Neutrophil (primary cell): ENCODE measurements at regions not wholly inside any gene's neighbourhood (a gene's known extent, or its start where the extent isn't known, plus 50 kb on each side); places are given as distances from the start of the nearest gene placed in this dataset.

ENCODE experiments used
- H3K27ac ChIP-seq: fragments of 200-600 bp; sonication (generic); 2 replicates; pipeline ENCODE4 v1.5.1; 2016; ENCODE audit warnings: mild to moderate bottlenecking, moderate library complexity
- H3K27me3 ChIP-seq: fragments of 200-600 bp; sonication (generic); 2 replicates; pipeline ENCODE4 v1.6.0; 2016; ENCODE audit warnings: mild to moderate bottlenecking
- H3K36me3 ChIP-seq: fragments of 200-600 bp; sonication (generic); 2 replicates; pipeline ENCODE4 v1.5.1; 2017
- H3K4me1 ChIP-seq, 2 experiments: fragments of 200-600 bp in 1 of 2; sonication (generic) in 1 of 2; 1 replicate in 1 of 2; 2 replicates in 1 of 2; pipeline versions ENCODE4 v1.5.1 to v1.6.1; 2013 to 2016; ENCODE audit warnings: low read depth in 1 of 2, low read length in 1 of 2, mild to moderate bottlenecking in 1 of 2, moderate library complexity in 1 of 2; ENCODE audit not compliant: control insufficient read depth in 1 of 2, insufficient read depth in 1 of 2
- H3K4me3 ChIP-seq, 2 experiments: fragments of 200-600 bp in 1 of 2; sonication (generic) in 1 of 2; 1 replicate in 1 of 2; 2 replicates in 1 of 2; pipeline ENCODE4 v1.5.1; 2013 to 2016; ENCODE audit warnings: low read depth in 1 of 2, low read length in 1 of 2, mild to moderate bottlenecking in 1 of 2, moderate library complexity in 1 of 2
- H3K9me3 ChIP-seq: fragments of 200-600 bp; sonication (generic); 2 replicates; pipeline ENCODE4 v1.5.1; 2016
- TF ChIP-seq, protein P1 (sequence below): fragments of 200-600 bp; sonication (generic); IDR thresholded peaks from 2 replicates; pipeline ENCODE4 v1.5.1; 2016; ENCODE audit warnings: antibody characterized with exemption

DNA sequence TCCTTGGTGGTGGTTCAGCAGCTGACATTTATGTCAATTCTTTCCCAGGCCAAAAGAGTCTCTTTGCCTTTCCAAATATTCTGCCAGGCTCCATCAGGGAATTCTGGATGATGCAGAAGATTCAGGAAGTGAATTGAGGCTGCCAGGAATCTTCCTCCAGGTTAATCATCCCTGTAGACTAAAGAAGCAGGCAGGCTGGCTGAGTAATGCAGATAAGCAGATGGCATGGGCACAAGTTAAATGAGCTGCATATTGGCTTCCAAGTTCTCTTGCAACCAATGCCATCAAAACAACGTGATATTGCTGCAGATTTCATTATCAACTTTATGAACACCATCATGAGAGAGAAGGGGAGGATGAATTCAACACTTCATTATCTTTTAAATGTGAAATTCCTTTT is 324.5 kb downstream of the KCNN2 start:
- Histone ChIP-seq H3K4me3 (no peak overlapping the region), H3K9me3 (no peaks in the 10 kb centered on the region), H3K27ac (no peak overlapping the region), H3K4me1 (no peaks in the 10 kb centered on the region), H3K27me3 (no peaks in the 10 kb centered on the region), H3K36me3 (no peaks in the 10 kb centered on the region)
- TF ChIP-seq, protein P1, sequence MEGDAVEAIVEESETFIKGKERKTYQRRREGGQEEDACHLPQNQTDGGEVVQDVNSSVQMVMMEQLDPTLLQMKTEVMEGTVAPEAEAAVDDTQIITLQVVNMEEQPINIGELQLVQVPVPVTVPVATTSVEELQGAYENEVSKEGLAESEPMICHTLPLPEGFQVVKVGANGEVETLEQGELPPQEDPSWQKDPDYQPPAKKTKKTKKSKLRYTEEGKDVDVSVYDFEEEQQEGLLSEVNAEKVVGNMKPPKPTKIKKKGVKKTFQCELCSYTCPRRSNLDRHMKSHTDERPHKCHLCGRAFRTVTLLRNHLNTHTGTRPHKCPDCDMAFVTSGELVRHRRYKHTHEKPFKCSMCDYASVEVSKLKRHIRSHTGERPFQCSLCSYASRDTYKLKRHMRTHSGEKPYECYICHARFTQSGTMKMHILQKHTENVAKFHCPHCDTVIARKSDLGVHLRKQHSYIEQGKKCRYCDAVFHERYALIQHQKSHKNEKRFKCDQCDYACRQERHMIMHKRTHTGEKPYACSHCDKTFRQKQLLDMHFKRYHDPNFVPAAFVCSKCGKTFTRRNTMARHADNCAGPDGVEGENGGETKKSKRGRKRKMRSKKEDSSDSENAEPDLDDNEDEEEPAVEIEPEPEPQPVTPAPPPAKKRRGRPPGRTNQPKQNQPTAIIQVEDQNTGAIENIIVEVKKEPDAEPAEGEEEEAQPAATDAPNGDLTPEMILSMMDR, result no peak

DNA sequence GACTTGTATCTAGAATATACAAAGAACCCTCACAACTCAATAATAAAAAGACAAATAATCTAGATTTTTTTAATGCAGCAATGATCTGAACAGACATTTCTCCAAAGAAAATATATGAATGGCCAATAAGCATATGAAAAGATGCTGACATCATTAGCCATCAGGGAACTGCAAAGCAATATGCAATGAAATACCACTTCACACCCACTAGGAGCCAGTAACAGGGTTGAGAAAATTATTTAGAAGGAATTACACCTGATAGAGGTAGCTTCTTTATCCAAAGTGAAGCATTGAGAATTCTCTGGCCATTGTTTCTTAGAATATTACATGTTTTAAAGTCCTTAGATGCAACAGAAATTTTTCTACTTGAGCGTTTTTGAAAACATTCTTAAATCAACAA is 316.9 kb downstream of the KCNN2 start:
- Histone ChIP-seq H3K27me3 (no peaks in the 10 kb centered on the region), H3K4me3 (no peak overlapping the region), H3K9me3 (no peaks in the 10 kb centered on the region), H3K27ac (no peak overlapping the region), H3K4me1 (no peaks in the 10 kb centered on the region), H3K36me3 (no peaks in the 10 kb centered on the region)
- TF ChIP-seq, protein P1, result no peak

DNA sequence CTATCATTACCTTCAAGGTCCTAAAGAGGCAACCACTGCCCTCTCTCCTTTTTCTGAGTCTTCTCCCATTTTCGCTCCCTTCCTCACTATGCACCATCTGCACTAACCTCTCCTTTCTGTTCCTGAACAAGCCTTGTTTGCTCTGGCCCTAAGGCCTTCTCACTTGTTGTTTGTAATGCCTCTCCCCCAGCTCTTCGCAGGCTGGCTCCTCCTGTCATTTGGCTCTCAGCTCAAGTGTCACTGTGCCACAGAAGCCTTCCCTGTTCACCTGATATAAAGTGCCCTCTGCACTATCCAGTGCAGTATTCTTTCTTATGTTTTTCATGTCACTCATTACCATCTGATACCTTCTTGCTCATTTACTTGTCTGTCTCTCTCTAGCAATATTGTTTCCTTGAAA is 303.7 kb downstream of the KCNN2 start:
- H3K36me3 ChIP-seq, result no peaks in the 10 kb centered on the region
- no peaks in the 10 kb centered on the region for H3K9me3 ChIP-seq
- H3K27ac ChIP-seq, result no peak overlapping the region
- H3K4me1 ChIP-seq, result no peaks in the 10 kb centered on the region
- H3K4me3 ChIP-seq, result no peak overlapping the region
- no peaks in the 10 kb centered on the region for H3K27me3 ChIP-seq
- TF ChIP-seq, protein P1, result no peak

DNA sequence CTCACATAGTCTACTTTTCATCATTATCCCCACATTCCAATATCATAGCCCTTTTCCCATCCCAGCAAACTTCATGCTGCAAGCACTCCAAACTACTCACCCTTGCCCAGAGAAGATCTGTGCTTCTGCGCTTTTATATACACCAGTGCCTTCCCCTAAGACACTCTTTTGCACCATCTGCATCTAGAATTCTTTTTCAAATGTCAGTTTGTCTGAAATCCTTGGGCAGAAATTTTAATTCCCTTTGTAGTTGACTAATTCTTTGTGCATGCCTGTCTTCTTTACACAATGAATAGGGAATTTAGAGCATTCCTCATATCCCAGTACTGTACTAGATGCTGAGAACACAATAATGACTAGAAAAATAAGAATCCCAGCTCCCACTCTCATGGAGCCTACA is 298.9 kb downstream of the KCNN2 start:
- Histone ChIP-seq H3K27ac (no peak overlapping the region), H3K36me3 (no peaks in the 10 kb centered on the region), H3K4me3 (no peak overlapping the region), H3K4me1 (no peaks in the 10 kb centered on the region), H3K9me3 (no peaks in the 10 kb centered on the region), H3K27me3 (no peaks in the 10 kb centered on the region)
- TF ChIP-seq, protein P1, result no peak

DNA sequence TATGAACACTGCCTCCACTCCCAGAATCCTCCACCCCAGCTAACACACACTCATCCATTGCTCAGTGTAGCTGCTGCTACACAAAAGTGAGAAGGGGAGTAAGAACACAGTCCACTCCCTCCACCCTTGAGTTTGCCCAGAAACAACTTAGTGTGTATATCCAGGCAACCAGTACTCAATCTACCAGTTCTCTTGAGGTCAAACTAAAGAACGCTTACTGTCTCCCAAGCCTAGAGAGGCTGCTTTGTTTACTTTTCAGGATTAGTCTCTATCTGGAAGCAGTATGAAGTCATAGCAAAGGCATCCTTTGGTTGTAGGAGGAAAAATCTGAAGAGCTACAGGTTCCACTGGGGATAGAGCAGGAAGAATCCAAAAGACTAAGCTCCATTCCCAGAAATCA is 296.3 kb downstream of the KCNN2 start:
- H3K27ac ChIP-seq, result no peak overlapping the region
- no peaks in the 10 kb centered on the region for H3K36me3 ChIP-seq
- H3K4me1 ChIP-seq, result no peaks in the 10 kb centered on the region
- H3K27me3 ChIP-seq, result no peaks in the 10 kb centered on the region
- no peak overlapping the region for H3K4me3 ChIP-seq
- H3K9me3 ChIP-seq, result no peaks in the 10 kb centered on the region
- TF ChIP-seq, protein P1, result no peak
